ENCODE measurements at regions not wholly inside any gene's neighbourhood (a gene's known extent, or its start where the extent isn't known, plus 50 kb on each side); places are given as distances from the start of the nearest gene placed in this dataset.
"Not testable (repeated sequence)": the region's sequence is repeated elsewhere in the genome, so short reads cannot be mapped to it uniquely, and the experiment has no call there.

DNA sequence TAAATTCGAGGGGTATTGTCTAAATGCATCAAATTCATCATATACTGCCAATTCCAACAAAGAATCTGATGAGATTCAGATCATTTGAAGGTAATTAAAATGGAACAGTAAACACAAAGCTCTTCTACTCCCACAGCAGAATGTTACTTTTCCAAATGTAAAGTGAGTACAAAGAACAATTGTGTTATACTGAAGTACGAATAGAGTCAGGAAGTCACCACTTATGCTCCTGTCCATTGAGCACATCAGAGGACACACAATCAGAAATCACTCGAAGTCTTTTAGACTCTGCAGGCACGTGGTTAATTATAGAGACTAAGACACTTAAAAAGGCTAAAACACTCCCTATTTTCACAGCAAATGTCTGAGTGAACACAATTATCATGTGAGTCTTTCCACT, 388.5 kb upstream of the MIS18BP1 start:
- TF ChIP-seq, protein P1, sequence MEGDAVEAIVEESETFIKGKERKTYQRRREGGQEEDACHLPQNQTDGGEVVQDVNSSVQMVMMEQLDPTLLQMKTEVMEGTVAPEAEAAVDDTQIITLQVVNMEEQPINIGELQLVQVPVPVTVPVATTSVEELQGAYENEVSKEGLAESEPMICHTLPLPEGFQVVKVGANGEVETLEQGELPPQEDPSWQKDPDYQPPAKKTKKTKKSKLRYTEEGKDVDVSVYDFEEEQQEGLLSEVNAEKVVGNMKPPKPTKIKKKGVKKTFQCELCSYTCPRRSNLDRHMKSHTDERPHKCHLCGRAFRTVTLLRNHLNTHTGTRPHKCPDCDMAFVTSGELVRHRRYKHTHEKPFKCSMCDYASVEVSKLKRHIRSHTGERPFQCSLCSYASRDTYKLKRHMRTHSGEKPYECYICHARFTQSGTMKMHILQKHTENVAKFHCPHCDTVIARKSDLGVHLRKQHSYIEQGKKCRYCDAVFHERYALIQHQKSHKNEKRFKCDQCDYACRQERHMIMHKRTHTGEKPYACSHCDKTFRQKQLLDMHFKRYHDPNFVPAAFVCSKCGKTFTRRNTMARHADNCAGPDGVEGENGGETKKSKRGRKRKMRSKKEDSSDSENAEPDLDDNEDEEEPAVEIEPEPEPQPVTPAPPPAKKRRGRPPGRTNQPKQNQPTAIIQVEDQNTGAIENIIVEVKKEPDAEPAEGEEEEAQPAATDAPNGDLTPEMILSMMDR (IDR thresholded peaks at IDR 0.05): no peak
- Histone ChIP-seq H3K9me3 (replicated peaks in 1 of 2; ENCODE audit: control insufficient read depth in 1 of 2, insufficient read depth in 1 of 2, low read length in 2 of 2) (peaks cover 3 to 5% of the 10 kb centered on the region in 2 donors), H3K27me3 (ENCODE audit: control insufficient read depth in 2 of 2, insufficient read depth in 2 of 2, low read length in 2 of 2) (no peaks in the 10 kb centered on the region), H3K9ac (ENCODE audit: insufficient read depth, low read length, poor library complexity, severe bottlenecking) (no peak overlapping the region), H3K27ac (ENCODE audit: low read depth in 1 of 2, low read length in 2 of 2) (no peak overlapping the region), H3K4me3 (replicated peaks in 1 of 3; ENCODE audit: low read depth in 2 of 3, low read length in 3 of 3) (no peak overlapping the region), H3K36me3 (replicated peaks in 1 of 2; ENCODE audit: control insufficient read depth in 1 of 2, insufficient read depth in 2 of 2, low read length in 2 of 2) (no peaks in the 10 kb centered on the region), H4K20me1 (ENCODE audit: insufficient read depth, low read length) (no peaks in the 10 kb centered on the region), H3K79me2 (ENCODE audit: insufficient read depth, low read length) (no peaks in the 10 kb centered on the region), H2AFZ (ENCODE audit: insufficient read depth, low read depth, low read length, poor library complexity, severe bottlenecking) (no peak overlapping the region), H3K4me1 (ENCODE audit: control insufficient read depth in 1 of 2, insufficient read depth in 2 of 2, low read length in 2 of 2) (no peaks in the 10 kb centered on the region), H3K4me2 (replicated peaks; ENCODE audit: extremely low read depth, low read length, poor library complexity, severe bottlenecking) (no peak overlapping the region)
- Mint-ChIP-seq H3K36me3 (no peaks in the 10 kb centered on the region), H3K4me1 (no peaks in the 10 kb centered on the region), H3K4me3 (no peak overlapping the region), H3K27me3 (ENCODE audit: low read depth in 3 of 3) (no peaks in the 10 kb centered on the region), H3K9me3 (peaks cover 0 to 17% (median 3%) of the 10 kb centered on the region in 7 donors), H3K27ac (no peak overlapping the region)
- intact Hi-C loops (cut with micrococcal nuclease): no loop called here
- no peak for DNase-seq
- WGBS (ENCODE audit: insufficient coverage): 75% methylated on average over 3 of the region's 4 CpGs

DNA sequence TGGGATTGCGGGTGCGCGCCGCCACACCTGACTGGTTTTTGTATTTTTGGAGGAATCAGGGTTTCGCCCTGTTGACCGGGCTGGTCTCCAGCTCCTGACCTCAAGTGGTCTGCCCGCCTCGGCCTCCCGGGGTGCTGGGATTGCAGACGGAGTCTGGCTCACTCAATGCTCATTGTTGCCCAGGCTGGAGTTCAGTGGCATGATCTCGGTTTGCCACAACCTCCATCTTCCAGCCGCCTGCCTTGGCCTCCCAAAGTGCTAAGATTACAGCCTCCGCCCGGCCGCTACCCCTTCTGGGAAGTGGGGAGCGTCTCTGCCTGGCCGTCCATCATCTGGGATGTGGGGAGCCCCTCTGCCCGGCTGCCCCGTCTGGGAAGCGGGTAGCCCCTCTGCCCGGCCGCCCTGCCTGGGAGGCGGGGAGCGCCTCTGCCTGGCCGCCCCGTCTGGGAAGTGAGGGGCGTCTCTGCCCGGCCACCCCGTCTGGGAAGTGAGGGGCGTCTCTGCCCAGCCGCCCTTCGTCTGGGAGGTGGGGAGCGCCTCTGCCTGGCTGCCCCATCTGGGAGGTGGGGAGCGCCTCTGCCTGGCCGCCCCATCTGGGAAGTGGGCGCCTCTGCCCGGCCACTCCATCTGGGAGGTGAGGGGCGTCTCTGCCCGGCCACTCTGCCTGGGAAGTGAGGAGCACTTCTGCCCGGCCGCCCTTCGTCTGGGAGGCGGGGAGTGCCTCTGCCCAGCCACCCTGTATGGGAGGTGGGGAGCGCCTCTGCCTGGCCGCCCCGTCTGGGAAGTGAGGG, 381.8 kb upstream of the MIS18BP1 start:
- WGBS (ENCODE audit: insufficient coverage): 92% methylated on average over 36 of the region's 46 CpGs
- H3K36me3 Mint-ChIP-seq; H3K4me2 ChIP-seq (replicated peaks; ENCODE audit: extremely low read depth, low read length, poor library complexity, severe bottlenecking); H3K4me3 Mint-ChIP-seq; DNase-seq; H3K27me3 Mint-ChIP-seq (ENCODE audit: low read depth in 3 of 3); H2AFZ ChIP-seq (ENCODE audit: insufficient read depth, low read depth, low read length, poor library complexity, severe bottlenecking); H3K27ac Mint-ChIP-seq; H3K79me2 ChIP-seq (ENCODE audit: insufficient read depth, low read length); H3K4me1 ChIP-seq (ENCODE audit: control insufficient read depth in 1 of 2, insufficient read depth in 2 of 2, low read length in 2 of 2); H4K20me1 ChIP-seq (ENCODE audit: insufficient read depth, low read length); H3K4me3 ChIP-seq (replicated peaks in 1 of 3; ENCODE audit: low read depth in 2 of 3, low read length in 3 of 3); H3K4me1 Mint-ChIP-seq; intact Hi-C loops (cut with micrococcal nuclease); H3K36me3 ChIP-seq (replicated peaks in 1 of 2; ENCODE audit: control insufficient read depth in 1 of 2, insufficient read depth in 2 of 2, low read length in 2 of 2); H3K27me3 ChIP-seq (ENCODE audit: control insufficient read depth in 2 of 2, insufficient read depth in 2 of 2, low read length in 2 of 2); H3K27ac ChIP-seq (ENCODE audit: low read depth in 1 of 2, low read length in 2 of 2); H3K9ac ChIP-seq (ENCODE audit: insufficient read depth, low read length, poor library complexity, severe bottlenecking): not testable (repeated sequence)
- peaks cover 3 to 16% of the 10 kb centered on the region in 2 donors for H3K9me3 ChIP-seq (replicated peaks in 1 of 2; ENCODE audit: control insufficient read depth in 1 of 2, insufficient read depth in 1 of 2, low read length in 2 of 2)
- peaks cover 3 to 18% (median 9%) of the 10 kb centered on the region in 7 donors for H3K9me3 Mint-ChIP-seq

Data from CD14-positive monocyte (primary cell).